ENCODE measurements at regions not wholly inside any gene's neighbourhood (a gene's known extent, or its start where the extent isn't known, plus 50 kb on each side); places are given as distances from the start of the nearest gene placed in this dataset.

GRCh38 chr2:239846789-239847676, 178.1 kb downstream of the NDUFA10 start:
- TF ChIP-seq, protein P1, sequence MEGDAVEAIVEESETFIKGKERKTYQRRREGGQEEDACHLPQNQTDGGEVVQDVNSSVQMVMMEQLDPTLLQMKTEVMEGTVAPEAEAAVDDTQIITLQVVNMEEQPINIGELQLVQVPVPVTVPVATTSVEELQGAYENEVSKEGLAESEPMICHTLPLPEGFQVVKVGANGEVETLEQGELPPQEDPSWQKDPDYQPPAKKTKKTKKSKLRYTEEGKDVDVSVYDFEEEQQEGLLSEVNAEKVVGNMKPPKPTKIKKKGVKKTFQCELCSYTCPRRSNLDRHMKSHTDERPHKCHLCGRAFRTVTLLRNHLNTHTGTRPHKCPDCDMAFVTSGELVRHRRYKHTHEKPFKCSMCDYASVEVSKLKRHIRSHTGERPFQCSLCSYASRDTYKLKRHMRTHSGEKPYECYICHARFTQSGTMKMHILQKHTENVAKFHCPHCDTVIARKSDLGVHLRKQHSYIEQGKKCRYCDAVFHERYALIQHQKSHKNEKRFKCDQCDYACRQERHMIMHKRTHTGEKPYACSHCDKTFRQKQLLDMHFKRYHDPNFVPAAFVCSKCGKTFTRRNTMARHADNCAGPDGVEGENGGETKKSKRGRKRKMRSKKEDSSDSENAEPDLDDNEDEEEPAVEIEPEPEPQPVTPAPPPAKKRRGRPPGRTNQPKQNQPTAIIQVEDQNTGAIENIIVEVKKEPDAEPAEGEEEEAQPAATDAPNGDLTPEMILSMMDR (IDR thresholded peaks at IDR 0.05; ENCODE audit: insufficient read depth, low read length, poor library complexity, severe bottlenecking) = no peak
- Histone ChIP-seq H3K36me3 (ENCODE audit: control insufficient read depth, insufficient read depth, low read length) (no peaks in the 10 kb centered on the region), H3K4me3 (replicated peaks; ENCODE audit: low read depth, low read length) (no peak overlapping the region), H3K27me3 (replicated peaks; ENCODE audit: control insufficient read depth, insufficient read depth, low read length) (no peaks in the 10 kb centered on the region)
- DNase-seq (ENCODE audit: extremely low read depth, insufficient read length) = no peak

DNA sequence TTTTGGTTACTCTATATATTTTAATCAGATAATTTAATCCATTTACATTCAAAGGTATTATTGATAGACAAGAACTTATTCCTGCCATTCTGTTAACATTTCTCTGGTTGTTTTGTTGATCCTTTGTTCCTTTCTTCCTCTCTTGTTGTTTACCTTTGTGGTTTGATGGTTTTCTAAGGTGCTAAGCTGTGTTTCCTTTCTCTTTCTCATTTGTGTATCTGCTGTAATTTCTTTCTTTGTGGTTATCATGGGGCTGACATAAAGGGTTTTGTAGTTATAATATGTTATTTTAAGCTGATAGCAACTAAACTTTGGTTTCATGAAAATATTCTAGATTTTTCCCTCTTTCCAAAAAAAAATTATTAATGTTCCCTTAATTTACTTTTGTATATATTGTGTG, 179.2 kb downstream of the NDUFA10 start:
- Histone ChIP-seq H3K36me3 (ENCODE audit: control insufficient read depth, insufficient read depth, low read length) (no peaks in the 10 kb centered on the region), H3K4me3 (replicated peaks; ENCODE audit: low read depth, low read length) (no peak overlapping the region), H3K27me3 (replicated peaks; ENCODE audit: control insufficient read depth, insufficient read depth, low read length) (no peaks in the 10 kb centered on the region)
- DNase-seq (ENCODE audit: extremely low read depth, insufficient read length) = no peak
- TF ChIP-seq, protein P1 (IDR thresholded peaks at IDR 0.05; ENCODE audit: insufficient read depth, low read length, poor library complexity, severe bottlenecking) = no peak

DNA sequence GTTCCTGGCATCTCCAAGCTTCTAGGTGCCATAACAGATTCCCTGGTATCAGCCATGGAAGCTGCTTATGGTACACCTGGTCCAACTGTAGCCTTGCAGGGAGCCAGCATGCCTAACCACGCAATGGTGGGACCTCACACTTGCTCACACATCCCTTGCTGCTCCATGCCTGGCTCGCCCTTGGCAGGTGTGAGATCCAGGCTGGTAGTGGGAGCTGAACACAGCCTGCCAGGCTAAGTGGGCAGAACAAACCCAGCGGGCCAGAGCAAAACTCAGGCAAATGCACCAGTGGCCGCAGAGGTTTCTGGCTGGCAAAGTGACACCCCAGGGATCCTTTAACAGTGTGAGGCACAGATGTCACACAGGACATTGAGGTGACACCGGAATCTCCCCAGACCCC, 185.8 kb downstream of the NDUFA10 start:
- no peak for DNase-seq (ENCODE audit: extremely low read depth, insufficient read length)
- Histone ChIP-seq H3K27me3 (replicated peaks; ENCODE audit: control insufficient read depth, insufficient read depth, low read length) (no peaks in the 10 kb centered on the region), H3K4me3 (replicated peaks; ENCODE audit: low read depth, low read length) (no peak overlapping the region), H3K36me3 (ENCODE audit: control insufficient read depth, insufficient read depth, low read length) (no peaks in the 10 kb centered on the region)
- TF ChIP-seq, protein P1 (IDR thresholded peaks at IDR 0.05; ENCODE audit: insufficient read depth, low read length, poor library complexity, severe bottlenecking) = no peak

GRCh38 chr2:239836021-239836765, 188.9 kb downstream of the NDUFA10 start:
- H3K4me3 ChIP-seq (replicated peaks; ENCODE audit: low read depth, low read length) = no peak overlapping the region
- no peak for DNase-seq (ENCODE audit: extremely low read depth, insufficient read length)
- H3K27me3 ChIP-seq (replicated peaks; ENCODE audit: control insufficient read depth, insufficient read depth, low read length) = no peaks in the 10 kb centered on the region; the same call in 1 of the 2 replicates
- no peaks in the 10 kb centered on the region for H3K36me3 ChIP-seq (ENCODE audit: control insufficient read depth, insufficient read depth, low read length)
- TF ChIP-seq, protein P1 (IDR thresholded peaks at IDR 0.05; ENCODE audit: insufficient read depth, low read length, poor library complexity, severe bottlenecking) = no peak

DNA sequence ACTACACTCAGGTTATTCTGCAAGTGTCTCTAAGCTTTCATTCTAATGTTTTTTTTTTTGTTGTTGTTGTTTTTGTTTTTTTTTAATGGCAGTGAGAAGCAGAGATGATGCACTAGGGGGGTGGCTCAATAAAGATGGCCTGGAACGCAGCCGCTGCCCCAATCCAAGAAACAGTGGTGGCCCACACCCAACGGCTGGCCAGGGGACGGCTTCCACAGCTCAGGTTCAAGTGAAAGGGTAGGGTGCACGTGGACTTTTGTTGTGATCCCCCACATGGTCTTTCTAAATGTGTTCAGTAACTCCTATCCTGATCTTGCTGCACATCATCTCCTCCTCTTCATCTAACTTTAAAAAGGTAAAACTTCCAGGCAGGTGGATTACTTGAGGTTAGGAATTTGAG, 190.1 kb downstream of the NDUFA10 start:
- TF ChIP-seq, protein P1 (IDR thresholded peaks at IDR 0.05; ENCODE audit: insufficient read depth, low read length, poor library complexity, severe bottlenecking) = no peak
- no peaks in the 10 kb centered on the region; the same call in 1 of the 2 replicates for H3K27me3 ChIP-seq (replicated peaks; ENCODE audit: control insufficient read depth, insufficient read depth, low read length)
- no peaks in the 10 kb centered on the region for H3K36me3 ChIP-seq (ENCODE audit: control insufficient read depth, insufficient read depth, low read length)
- no peak for DNase-seq (ENCODE audit: extremely low read depth, insufficient read length)
- no peak overlapping the region for H3K4me3 ChIP-seq (replicated peaks; ENCODE audit: low read depth, low read length)

Measured in GM06990 (cell line).